ENCODE measurements at regions not wholly inside any gene's neighbourhood (a gene's known extent, or its start where the extent isn't known, plus 50 kb on each side); places are given as distances from the start of the nearest gene placed in this dataset.
"Not testable (repeated sequence)": the region's sequence is repeated elsewhere in the genome, so short reads cannot be mapped to it uniquely, and the experiment has no call there.

- peaks cover 27% of the 10 kb centered on the region for H3K4me1 Mint-ChIP-seq
- no peak for TF ChIP-seq CTCF (IDR thresholded peaks at IDR 0.05; ENCODE audit: unreplicated experiment in 3 of 3)
- H3K9me3 Mint-ChIP-seq = peaks cover 3% of the 10 kb centered on the region
- H3K27ac Mint-ChIP-seq = no peak overlapping the region
- no peaks in the 10 kb centered on the region for H3K36me3 Mint-ChIP-seq (ENCODE audit: low read depth)
- no peak overlapping the region for H3K4me3 Mint-ChIP-seq
- no peaks in the 10 kb centered on the region for H3K27me3 Mint-ChIP-seq (ENCODE audit: low read depth)
Observed at GRCh38 chr6:147990159-147990558, 352.5 kb upstream of the SASH1 start.

DNA sequence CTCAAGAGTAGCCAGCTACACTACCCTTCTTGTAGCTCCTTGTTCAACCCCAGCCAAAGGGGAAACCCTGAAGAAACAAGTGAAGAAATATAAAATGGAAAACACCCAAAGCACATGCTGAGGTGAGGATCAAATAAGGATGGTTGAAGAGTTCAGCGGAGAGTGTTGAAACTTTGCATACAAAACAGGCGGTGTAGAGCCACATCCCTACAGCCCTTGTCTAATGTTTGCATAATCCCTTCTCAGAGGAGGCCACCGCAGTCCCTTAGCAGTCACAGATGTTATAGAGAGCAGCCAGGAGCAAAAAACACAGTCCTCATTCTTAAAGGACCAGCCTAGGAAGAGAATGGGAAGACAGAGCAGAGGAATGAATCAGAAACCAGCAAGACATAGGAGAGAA is 350.7 kb upstream of the SASH1 start:
- H3K9me3 Mint-ChIP-seq = peaks cover 3% of the 10 kb centered on the region
- no peak overlapping the region for H3K4me3 Mint-ChIP-seq
- no peak overlapping the region for H3K27ac Mint-ChIP-seq
- no peak for TF ChIP-seq CTCF (IDR thresholded peaks at IDR 0.05; ENCODE audit: unreplicated experiment in 3 of 3)
- no peaks in the 10 kb centered on the region for H3K36me3 Mint-ChIP-seq (ENCODE audit: low read depth)
- H3K27me3 Mint-ChIP-seq (ENCODE audit: low read depth) = no peaks in the 10 kb centered on the region
- H3K4me1 Mint-ChIP-seq = peaks cover 13% of the 10 kb centered on the region

- no peaks in the 10 kb centered on the region for H3K36me3 Mint-ChIP-seq (ENCODE audit: low read depth)
- no peak overlapping the region for H3K4me3 Mint-ChIP-seq
- no peak overlapping the region for H3K27ac Mint-ChIP-seq
- H3K4me1 Mint-ChIP-seq = peaks cover 11% of the 10 kb centered on the region
- H3K27me3 Mint-ChIP-seq (ENCODE audit: low read depth) = no peaks in the 10 kb centered on the region
- H3K9me3 Mint-ChIP-seq = peaks cover 15% of the 10 kb centered on the region
- TF ChIP-seq CTCF (IDR thresholded peaks at IDR 0.05; ENCODE audit: unreplicated experiment in 3 of 3) = no peak
Observed at GRCh38 chr6:147999001-147999540, 343.6 kb upstream of the SASH1 start.

DNA sequence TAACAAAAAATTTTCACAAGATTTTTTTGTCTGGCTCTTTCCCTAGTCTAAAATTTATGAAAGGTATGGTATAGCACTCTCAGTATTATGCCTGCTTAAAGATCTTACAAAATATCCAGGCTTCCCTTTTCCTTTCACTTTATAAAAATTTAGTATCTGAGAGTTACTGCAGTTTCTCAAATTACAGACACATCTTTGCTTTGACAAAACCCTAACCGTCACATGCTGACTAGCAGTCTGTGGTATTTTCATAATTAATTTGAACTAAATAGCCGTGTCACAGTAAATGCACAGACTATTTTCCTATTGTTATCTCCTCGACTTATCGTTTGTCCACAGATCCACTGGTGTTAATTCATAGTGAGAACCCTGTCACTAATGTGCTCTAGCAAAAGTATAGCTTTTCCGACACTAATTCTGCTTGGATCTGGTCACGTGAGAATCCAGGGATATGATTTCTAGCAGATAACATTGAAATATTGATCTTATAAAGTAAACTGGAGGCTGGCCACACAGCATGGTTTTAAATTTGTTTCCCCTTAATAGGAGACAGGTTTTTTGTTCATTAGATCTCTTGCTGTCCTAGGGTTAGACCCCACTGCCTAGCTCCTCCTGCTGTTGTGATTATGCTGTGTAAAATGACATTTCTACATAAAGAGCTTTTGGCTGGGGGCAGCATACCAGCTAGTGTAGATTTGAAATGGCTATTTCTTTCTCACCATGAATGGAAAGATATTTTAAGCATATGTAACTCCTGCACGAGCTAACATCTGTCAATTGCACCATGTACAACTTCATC is 340.6 kb upstream of the SASH1 start:
- Mint-ChIP-seq H3K27me3 (ENCODE audit: low read depth) (no peaks in the 10 kb centered on the region), H3K27ac (peak overlapping the region; percentile 44 to 53 (median 47)), H3K9me3 (peaks cover 24% of the 10 kb centered on the region), H3K4me3 (peak overlapping the region in 2 of 3 experiments; percentile 33 to 57), H3K36me3 (ENCODE audit: low read depth) (no peaks in the 10 kb centered on the region), H3K4me1 (peaks cover 11% of the 10 kb centered on the region)
- TF ChIP-seq CTCF (IDR thresholded peaks at IDR 0.05; ENCODE audit: unreplicated experiment in 3 of 3) = no peak

- no peak overlapping the region for H3K27ac Mint-ChIP-seq
- H3K4me1 Mint-ChIP-seq = peaks cover 11% of the 10 kb centered on the region
- H3K27me3 Mint-ChIP-seq (ENCODE audit: low read depth) = no peaks in the 10 kb centered on the region
- H3K9me3 Mint-ChIP-seq = peaks cover 18% of the 10 kb centered on the region
- no peak for TF ChIP-seq CTCF (IDR thresholded peaks at IDR 0.05; ENCODE audit: unreplicated experiment in 3 of 3)
- no peak overlapping the region for H3K4me3 Mint-ChIP-seq
- no peaks in the 10 kb centered on the region for H3K36me3 Mint-ChIP-seq (ENCODE audit: low read depth)
Observed at GRCh38 chr6:148004651-148005050, 338.0 kb upstream of the SASH1 start.

GRCh38 chr6:148005806-148006205 is 336.8 kb upstream of the SASH1 start:
- Mint-ChIP-seq H3K27ac (no peak overlapping the region), H3K9me3 (peaks cover 24% of the 10 kb centered on the region), H3K4me3 (no peak overlapping the region), H3K4me1 (peaks cover 11% of the 10 kb centered on the region), H3K36me3 (ENCODE audit: low read depth) (no peaks in the 10 kb centered on the region), H3K27me3 (ENCODE audit: low read depth) (no peaks in the 10 kb centered on the region)
- TF ChIP-seq CTCF (IDR thresholded peaks at IDR 0.05; ENCODE audit: unreplicated experiment in 3 of 3) = no peak

- H3K4me1 Mint-ChIP-seq; H3K4me3 Mint-ChIP-seq; H3K27me3 Mint-ChIP-seq (ENCODE audit: low read depth); H3K27ac Mint-ChIP-seq; H3K36me3 Mint-ChIP-seq (ENCODE audit: low read depth): not testable (repeated sequence)
- H3K9me3 Mint-ChIP-seq = peaks cover 36% of the 10 kb centered on the region
Observed at GRCh38 chr6:148010516-148010915, 332.1 kb upstream of the SASH1 start.
